Neural cell (in vitro differentiated cells): ENCODE measurements at regions not wholly inside any gene's neighbourhood (a gene's known extent, or its start where the extent isn't known, plus 50 kb on each side); places are given as distances from the start of the nearest gene placed in this dataset.

Experiments used
- H2AFZ ChIP-seq: fragments of 200-600, 300-800 bp; sonication (generic), shearing (Covaris generic); 2 replicates; pipeline ENCODE4 v1.6.0; 2014; ENCODE audit warnings: low read depth, mild to moderate bottlenecking, antibody characterized with exemption, low read length, moderate library complexity
- H3F3A ChIP-seq: fragments of 200-600 bp; shearing (Covaris generic); 2 replicates; pipeline ENCODE4 v1.6.1; 2016; ENCODE audit warnings: mild to moderate bottlenecking, moderate library complexity, mixed read lengths, antibody characterized with exemption, low read length; ENCODE audit not compliant: insufficient read depth, poor library complexity, severe bottlenecking
- H3K27ac ChIP-seq: fragments of 200-600, 300-800 bp; sonication (generic), shearing (Covaris generic); 2 replicates; pipeline ENCODE4 v1.5.1; 2014; ENCODE audit warnings: mild to moderate bottlenecking, low read length, moderate library complexity
- H3K27me3 ChIP-seq: fragments of 300-800, 200-600 bp; sonication (generic), shearing (Covaris generic); 2 replicates; pipeline ENCODE4 v1.6.0; 2014; ENCODE audit warnings: mild to moderate bottlenecking, low read depth, low read length, moderate library complexity; ENCODE audit not compliant: insufficient read depth
- H3K36me3 ChIP-seq: fragments of 300-800, 200-600 bp; sonication (generic), shearing (Covaris generic); 2 replicates; pipeline ENCODE4 v1.5.1; 2014; ENCODE audit warnings: mild to moderate bottlenecking, antibody characterized with exemption, low read length, moderate library complexity; ENCODE audit not compliant: insufficient read depth
- H3K4me2 ChIP-seq: fragments of 300-800, 200-600 bp; sonication (generic), shearing (Covaris generic); 2 replicates; pipeline ENCODE4 v1.6.0; 2014; ENCODE audit warnings: mild to moderate bottlenecking, low read length
- H3K4me3 ChIP-seq: fragments of 300-800, 200-600 bp; sonication (generic), shearing (Covaris generic); 2 replicates; pipeline ENCODE4 v1.5.1; 2014; ENCODE audit warnings: mild to moderate bottlenecking, low read length, moderate library complexity
- H3K79me2 ChIP-seq: fragments of 200-600 bp; shearing (Covaris generic); replicated peaks from 2 replicates; pipeline ENCODE4 v1.6.0; 2014; ENCODE audit warnings: mild to moderate bottlenecking, low read length, moderate library complexity; ENCODE audit not compliant: insufficient read depth
- H3K9ac ChIP-seq: fragments of 300-800, 200-600 bp; sonication (generic), shearing (Covaris generic); 2 replicates; pipeline ENCODE4 v1.6.1; 2016; ENCODE audit warnings: mild to moderate bottlenecking, low read length, mixed read lengths
- H3K9me2 ChIP-seq: fragments of 200-600 bp; shearing (Covaris generic); 2 replicates; pipeline ENCODE4 v1.6.1; 2016; ENCODE audit warnings: mild to moderate bottlenecking, low read length, mixed read lengths; ENCODE audit not compliant: insufficient read depth
- H3K9me3 ChIP-seq: fragments of 200-600, 300-800 bp; sonication (generic), shearing (Covaris generic); 2 replicates; pipeline ENCODE4 v1.6.1; 2016; ENCODE audit warnings: mild to moderate bottlenecking, mixed run types, low read length, moderate library complexity, mixed read lengths
- H4K20me1 ChIP-seq: fragments of 200-600 bp; shearing (Covaris generic); 2 replicates; pipeline ENCODE4 v1.6.1; 2016; ENCODE audit warnings: mild to moderate bottlenecking, mixed run types; ENCODE audit not compliant: insufficient read depth
- EP300 ChIP-seq: fragments of 450-650 bp; conservative IDR thresholded peaks from 2 replicates; pipeline ENCODE4 v1.6.1; 2014; ENCODE audit warnings: antibody characterized with exemption, mild to moderate bottlenecking, moderate library complexity; ENCODE audit not compliant: poor library complexity, severe bottlenecking
- EZH2 ChIP-seq: fragments of 200-600, 300-800 bp; shearing (Covaris generic), sonication (generic); IDR thresholded peaks from 2 replicates; pipeline ENCODE4 v1.6.1; 2014; ENCODE audit warnings: antibody characterized with exemption, low read length, borderline replicate concordance, mild to moderate bottlenecking; ENCODE audit not compliant: insufficient read depth, poor library complexity, severe bottlenecking
- MXI1 ChIP-seq: fragments of 450-650 bp; conservative IDR thresholded peaks from 2 replicates; pipeline ENCODE4 v1.6.1; 2014; ENCODE audit warnings: antibody characterized with exemption, mild to moderate bottlenecking; ENCODE audit not compliant: poor library complexity, severe bottlenecking
- POLR2AphosphoS5 ChIP-seq: IDR thresholded peaks from 2 replicates; pipeline ENCODE4 v1.6.1; 2012
- RAD21 ChIP-seq: fragments of 450-650 bp; conservative IDR thresholded peaks from 2 replicates; pipeline ENCODE4 v1.6.1; 2014; ENCODE audit warnings: antibody characterized with exemption, mild to moderate bottlenecking, moderate library complexity
- SMC3 ChIP-seq: fragments of 450-650 bp; conservative IDR thresholded peaks from 2 replicates; pipeline ENCODE4 v1.6.1; 2014; ENCODE audit warnings: antibody characterized with exemption, mild to moderate bottlenecking, moderate library complexity; ENCODE audit not compliant: poor library complexity
- TAF1 ChIP-seq: IDR thresholded peaks from 2 replicates; pipeline ENCODE4 v1.6.1; 2012; ENCODE audit warnings: low read depth
- TF ChIP-seq, protein P1 (sequence below): fragments of 450-650 bp; IDR thresholded peaks from 2 replicates; pipeline ENCODE4 v1.5.1; 2014; ENCODE audit warnings: antibody characterized with exemption, mild to moderate bottlenecking, moderate library complexity; ENCODE audit not compliant: poor library complexity, severe bottlenecking
- TF ChIP-seq, protein P2 (sequence below): IDR thresholded peaks from 2 replicates; pipeline ENCODE4 v1.6.1; 2012; ENCODE audit warnings: borderline replicate concordance

DNA sequence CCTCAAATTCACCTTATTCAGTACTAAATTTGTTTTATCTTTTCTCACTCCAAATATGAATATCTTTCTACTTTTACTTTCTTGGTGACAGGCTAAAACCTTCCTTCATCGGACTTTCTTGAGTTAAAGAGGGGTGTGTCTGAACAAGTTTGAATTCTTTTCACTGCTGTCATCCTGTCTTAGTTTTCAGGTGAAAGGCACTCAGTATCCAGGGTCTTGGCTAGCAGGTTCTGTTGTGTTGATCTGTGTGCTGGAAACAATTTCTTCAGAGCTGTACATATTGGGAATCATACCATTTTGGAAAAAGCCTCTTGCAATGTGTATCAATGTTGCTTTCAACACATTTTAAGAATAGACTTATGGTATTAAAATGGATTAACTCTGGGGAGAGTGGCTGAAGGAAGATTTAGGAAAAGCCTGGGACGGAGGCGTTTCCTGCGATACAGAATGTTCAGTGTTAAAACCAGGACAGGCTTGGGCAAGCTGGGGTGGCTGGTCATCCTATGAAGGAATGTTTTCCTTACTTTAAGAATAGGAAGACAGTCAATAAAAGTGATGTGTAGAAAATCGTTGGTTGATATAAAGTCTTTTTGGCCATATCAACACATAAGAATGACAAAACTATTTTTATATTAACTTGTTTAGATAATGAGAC lies 350.7 kb upstream of the SPRED2 start:
- H3K9ac ChIP-seq = no peak overlapping the region
- no peaks in the 10 kb centered on the region for H3K27me3 ChIP-seq
- H3K9me3 ChIP-seq = no peaks in the 10 kb centered on the region
- no peak overlapping the region for H3K4me3 ChIP-seq
- no peaks in the 10 kb centered on the region for H3K79me2 ChIP-seq
- H4K20me1 ChIP-seq = no peaks in the 10 kb centered on the region
- no peaks in the 10 kb centered on the region for H3K9me2 ChIP-seq
- TF ChIP-seq TAF1 = no peak
- no peak for TF ChIP-seq RAD21
- TF ChIP-seq POLR2AphosphoS5 = no peak
- no peak for TF ChIP-seq SMC3
- TF ChIP-seq, protein P1, sequence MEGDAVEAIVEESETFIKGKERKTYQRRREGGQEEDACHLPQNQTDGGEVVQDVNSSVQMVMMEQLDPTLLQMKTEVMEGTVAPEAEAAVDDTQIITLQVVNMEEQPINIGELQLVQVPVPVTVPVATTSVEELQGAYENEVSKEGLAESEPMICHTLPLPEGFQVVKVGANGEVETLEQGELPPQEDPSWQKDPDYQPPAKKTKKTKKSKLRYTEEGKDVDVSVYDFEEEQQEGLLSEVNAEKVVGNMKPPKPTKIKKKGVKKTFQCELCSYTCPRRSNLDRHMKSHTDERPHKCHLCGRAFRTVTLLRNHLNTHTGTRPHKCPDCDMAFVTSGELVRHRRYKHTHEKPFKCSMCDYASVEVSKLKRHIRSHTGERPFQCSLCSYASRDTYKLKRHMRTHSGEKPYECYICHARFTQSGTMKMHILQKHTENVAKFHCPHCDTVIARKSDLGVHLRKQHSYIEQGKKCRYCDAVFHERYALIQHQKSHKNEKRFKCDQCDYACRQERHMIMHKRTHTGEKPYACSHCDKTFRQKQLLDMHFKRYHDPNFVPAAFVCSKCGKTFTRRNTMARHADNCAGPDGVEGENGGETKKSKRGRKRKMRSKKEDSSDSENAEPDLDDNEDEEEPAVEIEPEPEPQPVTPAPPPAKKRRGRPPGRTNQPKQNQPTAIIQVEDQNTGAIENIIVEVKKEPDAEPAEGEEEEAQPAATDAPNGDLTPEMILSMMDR = no peak
- TF ChIP-seq EP300 = no peak
- no peak for TF ChIP-seq EZH2
- TF ChIP-seq, protein P2, sequence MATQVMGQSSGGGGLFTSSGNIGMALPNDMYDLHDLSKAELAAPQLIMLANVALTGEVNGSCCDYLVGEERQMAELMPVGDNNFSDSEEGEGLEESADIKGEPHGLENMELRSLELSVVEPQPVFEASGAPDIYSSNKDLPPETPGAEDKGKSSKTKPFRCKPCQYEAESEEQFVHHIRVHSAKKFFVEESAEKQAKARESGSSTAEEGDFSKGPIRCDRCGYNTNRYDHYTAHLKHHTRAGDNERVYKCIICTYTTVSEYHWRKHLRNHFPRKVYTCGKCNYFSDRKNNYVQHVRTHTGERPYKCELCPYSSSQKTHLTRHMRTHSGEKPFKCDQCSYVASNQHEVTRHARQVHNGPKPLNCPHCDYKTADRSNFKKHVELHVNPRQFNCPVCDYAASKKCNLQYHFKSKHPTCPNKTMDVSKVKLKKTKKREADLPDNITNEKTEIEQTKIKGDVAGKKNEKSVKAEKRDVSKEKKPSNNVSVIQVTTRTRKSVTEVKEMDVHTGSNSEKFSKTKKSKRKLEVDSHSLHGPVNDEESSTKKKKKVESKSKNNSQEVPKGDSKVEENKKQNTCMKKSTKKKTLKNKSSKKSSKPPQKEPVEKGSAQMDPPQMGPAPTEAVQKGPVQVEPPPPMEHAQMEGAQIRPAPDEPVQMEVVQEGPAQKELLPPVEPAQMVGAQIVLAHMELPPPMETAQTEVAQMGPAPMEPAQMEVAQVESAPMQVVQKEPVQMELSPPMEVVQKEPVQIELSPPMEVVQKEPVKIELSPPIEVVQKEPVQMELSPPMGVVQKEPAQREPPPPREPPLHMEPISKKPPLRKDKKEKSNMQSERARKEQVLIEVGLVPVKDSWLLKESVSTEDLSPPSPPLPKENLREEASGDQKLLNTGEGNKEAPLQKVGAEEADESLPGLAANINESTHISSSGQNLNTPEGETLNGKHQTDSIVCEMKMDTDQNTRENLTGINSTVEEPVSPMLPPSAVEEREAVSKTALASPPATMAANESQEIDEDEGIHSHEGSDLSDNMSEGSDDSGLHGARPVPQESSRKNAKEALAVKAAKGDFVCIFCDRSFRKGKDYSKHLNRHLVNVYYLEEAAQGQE = no peak
- TF ChIP-seq MXI1 = no peak
- H3K27ac ChIP-seq = no peak overlapping the region
- H3K36me3 ChIP-seq = no peaks in the 10 kb centered on the region
- H3K4me2 ChIP-seq = no peak overlapping the region
- no peaks in the 10 kb centered on the region for H3F3A ChIP-seq
- no peak overlapping the region for H2AFZ ChIP-seq

DNA sequence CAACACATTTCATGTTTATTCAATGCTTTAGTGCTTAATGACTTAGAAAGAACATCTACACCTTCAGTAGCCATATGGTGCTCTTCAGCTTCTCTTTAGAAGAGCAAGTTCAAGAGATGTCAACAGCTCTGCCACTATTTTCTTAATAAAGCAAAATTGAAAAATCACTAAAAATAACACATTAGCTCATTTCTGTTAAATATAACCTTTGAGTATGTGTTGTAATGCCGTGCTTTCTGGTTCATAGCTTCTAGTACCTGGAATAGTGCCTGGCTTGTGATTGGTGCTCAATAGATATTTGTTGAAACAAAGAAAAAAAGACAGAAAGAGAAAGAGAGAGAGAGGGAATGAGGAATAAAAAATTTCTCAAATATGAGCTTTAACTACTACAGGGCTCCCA lies 349.8 kb upstream of the SPRED2 start:
- H3K79me2 ChIP-seq = no peaks in the 10 kb centered on the region
- H3K4me3 ChIP-seq = no peak overlapping the region
- H3K27ac ChIP-seq = no peak overlapping the region
- TF ChIP-seq, protein P1 = no peak
- TF ChIP-seq EZH2 (no peak), MXI1 (no peak), EP300 (no peak), RAD21 (no peak), TAF1 (no peak), SMC3 (no peak), POLR2AphosphoS5 (no peak)
- TF ChIP-seq, protein P2 = no peak
- no peaks in the 10 kb centered on the region for H3K36me3 ChIP-seq
- no peak overlapping the region for H3K4me2 ChIP-seq
- H3K9me3 ChIP-seq = no peaks in the 10 kb centered on the region
- H3K27me3 ChIP-seq = no peaks in the 10 kb centered on the region
- H4K20me1 ChIP-seq = no peaks in the 10 kb centered on the region
- H3K9me2 ChIP-seq = no peaks in the 10 kb centered on the region
- no peak overlapping the region for H3K9ac ChIP-seq
- H3F3A ChIP-seq = no peaks in the 10 kb centered on the region
- H2AFZ ChIP-seq = no peak overlapping the region
